GM10266 (cell line): ENCODE measurements at regions not wholly inside any gene's neighbourhood (a gene's known extent, or its start where the extent isn't known, plus 50 kb on each side); places are given as distances from the start of the nearest gene placed in this dataset.
"Not testable (repeated sequence)": the region's sequence is repeated elsewhere in the genome, so short reads cannot be mapped to it uniquely, and the experiment has no call there.

Source experiments
- DNase-seq: peaks from one replicate; pipeline ENCODE4 v3.0.0; 2012; ENCODE audit errors: extremely low spot score
- CTCF ChIP-seq: IDR thresholded peaks from 2 replicates; pipeline ENCODE4 v1.5.1; 2012; ENCODE audit warnings: mild to moderate bottlenecking, low read depth; ENCODE audit not compliant: control insufficient read depth, insufficient read depth; ENCODE audit errors: missing control alignments

GRCh38 chr7:81492240-81492639 lies 277.6 kb downstream of the HGF start:
- TF ChIP-seq CTCF = no peak
- no peak for DNase-seq

- DNase-seq = no peak
- TF ChIP-seq CTCF = no peak
Measured at GRCh38 chr7:81491573-81491972, 278.3 kb downstream of the HGF start.

DNA sequence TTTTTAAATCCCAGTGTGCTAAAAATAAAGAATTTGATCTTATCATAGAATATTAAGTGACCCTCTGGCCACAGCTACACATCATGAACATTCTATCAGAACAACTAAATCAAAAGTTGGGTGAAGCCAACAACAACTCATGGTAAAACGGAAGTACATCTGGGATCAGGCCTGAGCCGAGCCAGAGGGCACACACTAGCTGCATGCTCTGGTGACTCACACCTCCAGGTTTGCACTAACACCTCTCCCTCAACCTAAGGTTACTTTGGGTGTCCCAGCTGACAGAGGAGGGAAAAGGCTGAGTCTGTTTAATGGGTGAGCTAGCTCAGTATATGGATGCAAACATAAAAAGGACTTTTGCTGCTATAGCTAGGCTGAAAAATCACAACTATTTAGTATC lies 281.6 kb downstream of the HGF start:
- TF ChIP-seq CTCF = no peak
- no peak for DNase-seq

DNA sequence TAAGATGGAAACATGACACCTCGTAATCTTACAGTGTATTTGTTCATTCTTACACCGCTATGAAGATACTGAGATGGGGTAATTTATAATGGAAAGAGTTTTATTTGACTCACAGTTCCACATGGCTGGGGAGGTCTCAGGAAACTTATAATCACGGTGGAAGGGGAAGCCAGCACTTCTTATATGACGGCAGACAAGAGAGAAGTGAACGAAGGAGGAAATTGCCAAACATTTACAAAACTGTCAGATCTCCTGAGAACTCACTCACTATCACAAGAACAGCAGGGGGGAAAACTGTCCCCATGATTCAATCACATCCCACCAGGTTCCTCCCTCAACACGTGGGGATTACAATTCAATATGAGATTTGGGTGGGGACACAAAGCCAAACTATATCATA lies 282.3 kb downstream of the HGF start:
- no peak for TF ChIP-seq CTCF
- DNase-seq = no peak

DNA sequence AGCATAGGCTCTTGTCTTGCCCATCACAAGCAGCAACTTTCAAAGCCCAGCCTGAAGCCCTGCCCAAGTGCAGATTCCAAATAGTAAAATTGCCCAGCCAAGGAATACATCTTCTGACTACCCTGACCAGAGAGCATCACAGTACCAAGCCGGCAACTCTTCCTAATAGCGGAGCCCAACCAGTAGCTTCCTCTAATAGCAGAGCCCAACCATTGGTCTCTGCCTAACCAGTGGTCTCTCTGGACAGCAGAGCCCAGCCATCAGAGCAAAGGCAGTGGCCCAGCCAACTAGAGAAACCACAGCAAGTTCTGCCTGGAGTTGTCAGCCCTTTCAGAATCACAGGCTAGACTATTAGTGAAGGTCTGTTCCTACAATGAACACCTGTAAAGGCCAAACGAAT lies 285.6 kb downstream of the HGF start:
- no peak for TF ChIP-seq CTCF
- no peak for DNase-seq

- peak; percentile 53 for TF ChIP-seq CTCF
- peak; percentile 15 for DNase-seq
Measured at GRCh38 chr7:81482600-81483186, 287.2 kb downstream of the HGF start.

DNA sequence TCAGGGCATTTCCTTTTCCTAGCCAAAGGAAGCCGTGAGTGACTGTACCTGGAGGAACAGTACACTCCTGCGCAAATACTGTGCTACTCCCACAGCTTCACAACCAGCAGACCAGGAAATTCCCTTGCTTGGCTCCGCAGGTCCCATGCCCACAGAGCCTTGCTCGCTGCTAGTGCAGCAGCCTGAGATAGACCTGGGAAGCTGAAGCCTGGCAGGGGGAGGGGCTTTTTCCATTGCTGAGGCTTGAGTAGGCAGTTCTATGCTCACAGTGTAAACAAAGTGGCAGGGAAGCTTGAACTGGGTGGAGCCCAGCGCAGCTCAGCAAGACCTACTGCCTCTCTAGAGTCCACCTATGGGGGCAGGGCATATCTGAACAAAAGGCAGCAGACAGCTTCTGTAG lies 291.2 kb downstream of the HGF start:
- no peak for TF ChIP-seq CTCF
- DNase-seq = no peak

DNA sequence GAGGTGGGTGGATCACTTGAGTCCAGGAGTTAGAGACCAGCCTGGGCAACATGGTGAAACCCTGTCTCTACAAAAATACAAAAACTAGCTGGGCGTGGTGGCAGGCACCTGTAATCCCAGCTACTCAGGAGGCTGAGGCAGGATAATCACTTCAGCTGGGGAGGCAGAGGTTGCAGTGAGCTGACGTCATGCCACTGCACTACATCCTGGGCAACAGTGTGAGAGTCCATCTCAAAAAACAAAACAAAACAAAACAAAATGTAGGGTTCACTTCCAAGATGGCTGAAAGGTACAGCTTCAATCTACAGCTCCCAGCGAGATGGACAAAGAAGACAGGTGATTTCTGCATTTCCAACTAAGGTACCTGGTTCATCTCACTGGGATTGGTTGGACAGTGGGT lies 291.6 kb downstream of the HGF start:
- DNase-seq = not testable (repeated sequence)
